ENCODE measurements at regions not wholly inside any gene's neighbourhood (a gene's known extent, or its start where the extent isn't known, plus 50 kb on each side); places are given as distances from the start of the nearest gene placed in this dataset.

DNA sequence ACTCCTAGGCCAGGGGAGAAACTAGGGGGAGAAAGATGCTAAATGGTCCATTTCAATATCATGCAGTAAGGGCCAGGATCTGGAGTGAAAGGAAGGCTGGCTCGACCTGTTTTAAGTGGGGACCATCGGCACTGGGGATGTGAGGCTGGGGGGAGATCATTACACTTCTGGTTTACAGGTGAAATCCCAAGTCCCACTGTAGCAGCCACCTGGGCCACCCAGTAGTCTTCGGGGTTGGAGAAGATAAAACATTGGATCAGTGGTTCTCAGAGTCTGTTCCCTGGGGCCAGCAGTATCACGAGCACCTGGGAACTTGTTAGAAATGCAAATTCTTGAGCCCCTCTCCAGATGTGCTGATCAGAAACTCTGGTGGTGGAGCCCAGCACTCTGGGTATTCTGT is 111.3 kb upstream of the ALDH1B1 start:
- intact Hi-C loops (cut with DNase I): loop anchor here in 1 of 2 donors (10.0 kb wide), 1 partner anchor 56 kb away; no protein-coding TSS in a partner anchor

DNA sequence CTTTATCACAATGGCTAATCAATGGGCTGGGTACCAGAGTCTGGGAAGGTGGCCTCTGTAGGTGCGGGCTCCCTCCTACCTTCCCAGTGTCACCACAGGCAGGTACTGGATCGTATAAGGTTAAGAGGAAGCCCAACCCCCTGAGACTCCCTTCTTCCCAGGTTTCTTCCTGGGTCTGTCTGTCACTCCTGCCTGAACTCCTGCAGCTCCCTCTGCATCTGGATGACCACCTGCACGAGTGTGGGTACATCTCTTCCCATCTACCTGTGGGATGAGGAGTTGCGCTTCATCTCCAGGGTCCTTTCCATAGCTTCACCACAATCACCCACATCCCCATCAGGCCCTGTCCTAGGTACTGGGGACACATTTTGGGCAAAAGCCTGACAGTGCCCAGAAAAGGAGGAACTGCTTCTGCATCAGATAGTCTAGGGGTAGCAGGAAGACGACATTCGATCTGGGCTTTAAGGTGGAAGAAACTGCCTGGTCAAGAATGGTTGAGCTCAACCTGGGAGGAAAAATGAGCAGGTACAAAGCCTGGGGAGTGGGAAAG is 112.2 kb upstream of the ALDH1B1 start:
- Histone ChIP-seq H3K4me3 (no peak overlapping the region), H3K36me3 (ENCODE audit: insufficient read depth in 1 of 2, low read depth in 1 of 2) (no peaks in the 10 kb centered on the region), H3K9me3 (no peaks in the 10 kb centered on the region), H3K27ac (no peak overlapping the region), H3K27me3 (ENCODE audit: insufficient read depth in 3 of 3, low read length in 2 of 3) (no peaks in the 10 kb centered on the region), H3K4me1 (no peaks in the 10 kb centered on the region)
- no peak for DNase-seq
- TF ChIP-seq, protein P1, sequence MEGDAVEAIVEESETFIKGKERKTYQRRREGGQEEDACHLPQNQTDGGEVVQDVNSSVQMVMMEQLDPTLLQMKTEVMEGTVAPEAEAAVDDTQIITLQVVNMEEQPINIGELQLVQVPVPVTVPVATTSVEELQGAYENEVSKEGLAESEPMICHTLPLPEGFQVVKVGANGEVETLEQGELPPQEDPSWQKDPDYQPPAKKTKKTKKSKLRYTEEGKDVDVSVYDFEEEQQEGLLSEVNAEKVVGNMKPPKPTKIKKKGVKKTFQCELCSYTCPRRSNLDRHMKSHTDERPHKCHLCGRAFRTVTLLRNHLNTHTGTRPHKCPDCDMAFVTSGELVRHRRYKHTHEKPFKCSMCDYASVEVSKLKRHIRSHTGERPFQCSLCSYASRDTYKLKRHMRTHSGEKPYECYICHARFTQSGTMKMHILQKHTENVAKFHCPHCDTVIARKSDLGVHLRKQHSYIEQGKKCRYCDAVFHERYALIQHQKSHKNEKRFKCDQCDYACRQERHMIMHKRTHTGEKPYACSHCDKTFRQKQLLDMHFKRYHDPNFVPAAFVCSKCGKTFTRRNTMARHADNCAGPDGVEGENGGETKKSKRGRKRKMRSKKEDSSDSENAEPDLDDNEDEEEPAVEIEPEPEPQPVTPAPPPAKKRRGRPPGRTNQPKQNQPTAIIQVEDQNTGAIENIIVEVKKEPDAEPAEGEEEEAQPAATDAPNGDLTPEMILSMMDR (IDR thresholded peaks at IDR 0.05): no peak
- WGBS, 3 donors: 68 to 76% (median 76%) methylated on average over 6 of the region's 6 CpGs
- ATAC-seq: no peak
- intact Hi-C loops (cut with DNase I): loop anchor here in 1 of 2 donors (10.0 kb wide), 1 partner anchor 56 kb away; no protein-coding TSS in a partner anchor

More for the DNA sequence above, 111.3 kb upstream of the ALDH1B1 start:
- H3K27ac ChIP-seq: no peak overlapping the region
- no peak for ATAC-seq
- TF ChIP-seq, protein P1 (IDR thresholded peaks at IDR 0.05): no peak
- no peaks in the 10 kb centered on the region for H3K36me3 ChIP-seq (ENCODE audit: insufficient read depth in 1 of 2, low read depth in 1 of 2)
- DNase-seq: no peak
- H3K9me3 ChIP-seq: no peaks in the 10 kb centered on the region
- H3K27me3 ChIP-seq (ENCODE audit: insufficient read depth in 3 of 3, low read length in 2 of 3): peaks cover 0 to under 1% (median 0%) of the 10 kb centered on the region in 3 donors
- no peak overlapping the region for H3K4me3 ChIP-seq
- H3K4me1 ChIP-seq: no peaks in the 10 kb centered on the region
- 77 to 83% (median 78%) methylated on average over 4 of the region's 4 CpGs for WGBS, 3 donors

DNA sequence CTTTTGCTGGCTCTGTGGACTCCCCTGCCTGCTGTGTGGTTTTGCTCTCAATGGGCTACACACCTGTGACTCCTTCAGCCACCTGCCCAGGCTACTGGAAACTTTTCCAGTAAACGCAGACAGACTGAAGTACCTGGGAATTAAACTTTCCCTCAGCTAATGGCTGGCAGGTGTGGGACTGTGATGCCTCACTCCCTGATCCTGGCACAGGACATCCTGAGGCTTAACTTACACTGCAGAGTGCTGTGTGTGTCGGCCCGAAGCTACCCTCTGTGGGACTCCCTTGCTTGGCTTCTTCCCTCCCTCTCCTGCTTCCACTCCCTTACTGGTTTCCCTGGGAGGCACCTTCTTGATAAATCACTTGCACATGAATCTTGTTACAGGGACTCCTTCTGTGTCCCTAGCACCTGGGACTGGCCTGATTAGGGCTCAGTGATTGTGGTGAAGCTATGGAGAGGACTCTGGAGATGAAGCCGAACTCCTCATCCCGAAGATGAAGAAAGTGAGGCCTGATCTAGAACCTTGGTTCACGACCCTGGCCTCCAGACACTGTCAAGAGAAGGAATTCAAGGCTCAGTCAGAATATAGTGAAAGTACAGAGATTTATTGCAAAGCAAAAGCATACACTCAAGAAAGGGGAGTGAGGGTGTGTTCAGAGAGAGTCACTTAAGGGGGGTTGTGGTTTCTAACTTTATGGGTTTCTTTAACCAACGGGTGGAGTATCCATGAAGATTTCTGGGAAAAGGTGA is 113.4 kb upstream of the ALDH1B1 start:
- Histone ChIP-seq H3K4me1 (no peaks in the 10 kb centered on the region), H3K9me3 (no peaks in the 10 kb centered on the region), H3K36me3 (ENCODE audit: insufficient read depth in 1 of 2, low read depth in 1 of 2) (no peaks in the 10 kb centered on the region), H3K27ac (no peak overlapping the region), H3K27me3 (ENCODE audit: insufficient read depth in 3 of 3, low read length in 2 of 3) (no peaks in the 10 kb centered on the region), H3K4me3 (no peak overlapping the region)
- WGBS, 3 donors: 60 to 84% (median 74%) methylated on average over 7 of the region's 7 CpGs
- intact Hi-C loops (cut with DNase I): no loop called here
- DNase-seq (no peak), ATAC-seq (no peak)
- TF ChIP-seq, protein P1 (IDR thresholded peaks at IDR 0.05): no peak

DNA sequence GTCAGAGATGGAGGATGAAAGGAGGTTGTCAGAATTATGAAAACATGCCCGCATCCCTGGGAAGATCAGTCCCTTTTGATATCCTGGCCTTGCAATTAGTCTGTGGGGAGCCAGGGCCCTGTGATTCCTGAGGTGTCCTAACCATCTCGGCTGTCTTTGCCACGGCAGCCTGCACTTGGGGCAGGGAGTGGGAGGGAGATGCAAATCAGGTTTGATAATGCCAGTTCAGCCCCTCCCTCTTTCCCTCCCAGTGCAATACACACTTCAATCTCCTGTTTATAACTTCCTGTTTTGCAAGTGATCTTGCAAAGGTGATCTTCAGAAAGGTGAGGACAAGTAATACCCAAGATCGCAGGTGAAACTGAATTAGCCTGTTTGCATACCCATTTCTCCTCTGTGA is 114.0 kb upstream of the ALDH1B1 start:
- H3K36me3 ChIP-seq (ENCODE audit: insufficient read depth in 1 of 2, low read depth in 1 of 2): no peaks in the 10 kb centered on the region
- DNase-seq: no peak
- no peaks in the 10 kb centered on the region for H3K27me3 ChIP-seq (ENCODE audit: insufficient read depth in 3 of 3, low read length in 2 of 3)
- WGBS, 3 donors: 67 to 73% (median 72%) methylated on average over 4 of the region's 4 CpGs
- intact Hi-C loops (cut with DNase I): no loop called here
- no peak overlapping the region for H3K4me3 ChIP-seq
- no peaks in the 10 kb centered on the region for H3K9me3 ChIP-seq
- H3K27ac ChIP-seq: no peak overlapping the region
- H3K4me1 ChIP-seq: no peaks in the 10 kb centered on the region
- TF ChIP-seq, protein P1 (IDR thresholded peaks at IDR 0.05): no peak
- ATAC-seq: no peak
